22Rv1 (cell line): ENCODE measurements at regions not wholly inside any gene's neighbourhood (a gene's known extent, or its start where the extent isn't known, plus 50 kb on each side); places are given as distances from the start of the nearest gene placed in this dataset.

Source experiments
- H3K27ac ChIP-seq: fragments of 450-650 bp; 2 replicates; pipeline ENCODE4 v1.5.1; 2017
- CTCF ChIP-seq: fragments of 450-650 bp; IDR thresholded peaks from 2 replicates; pipeline ENCODE4 v1.5.1; 2017; ENCODE audit warnings: mild to moderate bottlenecking
- ZFX ChIP-seq: fragments of 450-650 bp; IDR thresholded peaks from 2 replicates; pipeline ENCODE4 v1.6.1; 2017; ENCODE audit warnings: antibody characterized with exemption, borderline replicate concordance

- TF ChIP-seq ZFX (no peak), CTCF (no peak)
- no peak overlapping the region for H3K27ac ChIP-seq
Observed at GRCh38 chr6:43900916-43901732, 131.1 kb downstream of the VEGFA start.

- TF ChIP-seq ZFX, result no peak
- TF ChIP-seq CTCF, result no peak
- H3K27ac ChIP-seq, result no peak overlapping the region
Observed at GRCh38 chr6:43900560-43900915, 130.5 kb downstream of the VEGFA start.

- no peak overlapping the region for H3K27ac ChIP-seq
- TF ChIP-seq CTCF, result no peak
- no peak for TF ChIP-seq ZFX
Observed at GRCh38 chr6:43899830-43900229, 129.8 kb downstream of the VEGFA start.

- H3K27ac ChIP-seq, result no peak overlapping the region
- TF ChIP-seq ZFX, result no peak
- TF ChIP-seq CTCF, result no peak
Observed at GRCh38 chr6:43898358-43899131, 128.5 kb downstream of the VEGFA start.

GRCh38 chr6:43897571-43898302, 127.7 kb downstream of the VEGFA start:
- TF ChIP-seq ZFX (no peak), CTCF (no peak)
- H3K27ac ChIP-seq, result no peak overlapping the region

- no peak overlapping the region for H3K27ac ChIP-seq
- TF ChIP-seq CTCF (no peak), ZFX (no peak)
Observed at GRCh38 chr6:43896329-43897255, 126.6 kb downstream of the VEGFA start.
